Epithelial cell of proximal tubule (primary cell): ENCODE measurements at regions not wholly inside any gene's neighbourhood (a gene's known extent, or its start where the extent isn't known, plus 50 kb on each side); places are given as distances from the start of the nearest gene placed in this dataset.

Experiments used
- DNase-seq: peaks from one replicate; pipeline ENCODE4 v3.0.0-alpha.2; 2011; ENCODE audit warnings: low read depth
- H3K4me3 ChIP-seq: 2 replicates; pipeline ENCODE4 v1.5.1; 2011; ENCODE audit warnings: low read depth, mild to moderate bottlenecking, low read length
- CTCF ChIP-seq: conservative IDR thresholded peaks from 2 replicates; pipeline ENCODE4 v1.5.1; 2012; ENCODE audit warnings: low read depth, mild to moderate bottlenecking, low read length

- TF ChIP-seq CTCF: no peak
- no peak overlapping the region for H3K4me3 ChIP-seq
- no peak for DNase-seq
Observed at GRCh38 chr16:86959729-86960128, 357.5 kb downstream of the C16orf95 start.

GRCh38 chr16:86960266-86960665 lies 356.9 kb downstream of the C16orf95 start:
- no peak overlapping the region for H3K4me3 ChIP-seq
- no peak for DNase-seq
- TF ChIP-seq CTCF: no peak

GRCh38 chr16:86961171-86961601 lies 356.0 kb downstream of the C16orf95 start:
- H3K4me3 ChIP-seq: no peak overlapping the region
- no peak for TF ChIP-seq CTCF
- DNase-seq: no peak

- no peak for DNase-seq
- TF ChIP-seq CTCF: no peak
- H3K4me3 ChIP-seq: no peak overlapping the region
Observed at GRCh38 chr16:86962259-86962658, 354.9 kb downstream of the C16orf95 start.

GRCh38 chr16:86962913-86963312 lies 354.3 kb downstream of the C16orf95 start:
- no peak for DNase-seq
- no peak for TF ChIP-seq CTCF
- no peak overlapping the region for H3K4me3 ChIP-seq

- no peak overlapping the region for H3K4me3 ChIP-seq
- DNase-seq: no peak
- TF ChIP-seq CTCF: no peak
Observed at GRCh38 chr16:86963600-86964575, 353.3 kb downstream of the C16orf95 start.
